LNCaP clone FGC (cell line): ENCODE measurements at regions not wholly inside any gene's neighbourhood (a gene's known extent, or its start where the extent isn't known, plus 50 kb on each side); places are given as distances from the start of the nearest gene placed in this dataset.

Experiments used
- DNase-seq: peaks from one replicate; pipeline ENCODE4 v3.0.0-alpha.2; 2011; ENCODE audit warnings: low read depth
- H3K4me3 ChIP-seq: 2 replicates; pipeline ENCODE4 v1.5.1; 2011; ENCODE audit warnings: mild to moderate bottlenecking, low read depth, low read length, control low read depth
- CTCF ChIP-seq: IDR thresholded peaks from 2 replicates; pipeline ENCODE4 v1.5.1; 2012; ENCODE audit warnings: mild to moderate bottlenecking; ENCODE audit not compliant: control insufficient read depth, insufficient read depth; ENCODE audit errors: extremely low read depth

DNA sequence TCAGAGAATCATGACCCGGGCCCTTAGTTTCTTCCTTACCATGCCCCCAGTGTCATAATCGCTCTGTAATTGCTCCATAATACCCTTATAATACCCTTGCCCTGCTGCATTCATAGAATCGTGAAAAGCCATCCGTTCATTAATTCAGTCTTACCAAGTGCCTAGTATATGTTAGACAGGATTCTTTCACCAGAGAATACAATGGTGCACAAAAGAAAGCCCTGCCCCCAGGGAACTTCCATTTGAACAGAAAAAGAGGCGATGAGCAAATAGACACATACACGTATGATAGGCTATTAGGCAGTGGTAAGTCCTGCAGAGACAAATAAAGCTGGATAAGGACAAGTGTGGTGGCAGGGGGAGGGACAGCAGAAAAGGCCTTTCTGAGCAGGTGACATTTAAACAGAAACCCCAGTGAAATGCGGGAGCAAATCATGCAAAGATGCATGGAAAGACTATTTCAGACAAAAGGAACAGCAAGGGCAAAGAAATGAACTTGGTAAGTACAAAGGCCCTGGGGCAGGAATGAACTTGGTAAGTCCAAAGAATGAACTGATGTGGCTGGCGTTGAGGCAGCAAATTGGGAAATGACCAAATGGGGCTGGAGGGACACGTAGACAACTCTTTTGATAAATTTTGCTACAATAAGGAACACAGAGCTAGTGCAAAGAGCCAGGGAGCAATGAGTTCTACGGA, 74.6 kb upstream of the CREB3L1 start:
- H3K4me3 ChIP-seq: no peak overlapping the region
- TF ChIP-seq CTCF: no peak
- DNase-seq: no peak

DNA sequence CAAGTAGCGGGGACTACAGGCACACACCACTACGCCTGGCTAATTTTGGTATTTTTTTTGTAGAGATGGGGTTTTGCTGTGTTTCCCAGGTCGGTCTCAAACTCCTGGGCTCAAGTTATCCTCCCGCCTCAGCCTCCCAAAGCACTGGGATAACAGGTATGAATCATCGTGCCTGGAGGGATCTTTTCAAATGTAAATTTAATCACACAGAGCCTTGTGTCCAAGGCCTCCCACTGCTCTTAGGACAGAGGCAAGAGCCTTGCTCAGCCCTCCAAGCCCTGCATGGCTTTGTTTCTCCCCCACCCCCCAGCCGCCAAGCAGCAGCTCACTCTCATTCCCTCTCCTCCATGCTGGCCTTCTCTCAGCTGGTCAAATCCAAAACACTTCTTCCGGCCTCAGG, 75.3 kb upstream of the CREB3L1 start:
- H3K4me3 ChIP-seq: no peak overlapping the region
- DNase-seq: no peak
- no peak for TF ChIP-seq CTCF

- no peak for TF ChIP-seq CTCF
- no peak for DNase-seq
- no peak overlapping the region for H3K4me3 ChIP-seq
These were observed 76.8 kb upstream of the CREB3L1 start for GRCh38 chr11:46200537-46201281.

DNA sequence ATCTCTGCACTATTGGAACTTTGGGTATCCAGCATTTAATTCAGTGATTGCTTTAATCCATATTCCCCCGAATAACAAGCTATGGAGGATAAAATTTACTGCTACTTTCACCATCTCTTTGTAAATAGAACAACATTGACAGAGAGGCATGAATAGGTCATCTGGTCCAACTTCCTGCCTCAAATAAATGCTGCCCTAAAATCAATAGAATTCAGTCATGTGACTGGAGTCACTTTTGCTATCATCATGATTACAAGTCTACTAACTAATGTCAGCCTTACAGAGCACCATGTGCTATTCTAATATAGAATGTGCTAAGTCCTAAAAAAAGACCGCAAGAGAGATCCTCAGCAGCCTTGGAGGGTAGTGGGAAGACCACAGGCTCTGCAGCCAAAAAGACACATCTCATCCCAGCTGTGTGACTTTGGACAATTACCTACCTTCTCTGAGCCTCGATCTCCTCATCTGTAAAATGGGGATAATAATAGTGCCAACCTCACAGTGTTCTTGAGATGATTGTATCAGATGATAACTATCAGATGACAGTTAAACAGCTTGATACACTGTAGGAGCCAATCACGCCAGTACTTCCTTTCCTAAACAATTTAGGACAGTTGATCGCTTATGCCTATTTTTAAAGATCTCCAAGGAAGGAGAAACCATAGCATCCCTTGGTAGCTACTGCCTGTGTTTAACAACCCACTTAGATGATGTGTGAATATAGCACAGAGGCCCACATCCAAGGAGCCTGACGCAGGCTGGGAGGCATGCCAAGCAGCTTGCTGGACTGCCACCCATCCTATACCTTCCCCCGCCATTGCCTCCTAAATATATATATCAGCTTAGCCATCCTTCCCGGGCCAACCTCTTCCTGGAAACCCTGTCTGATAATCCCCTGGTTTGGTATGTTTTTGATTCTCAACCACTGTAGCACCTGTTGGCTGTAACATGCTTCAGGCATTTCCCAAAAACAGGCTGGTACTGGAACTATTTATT, 77.3 kb upstream of the PHF21A start:
- H3K4me3 ChIP-seq: no peak overlapping the region
- TF ChIP-seq CTCF: no peak
- DNase-seq: no peak

- no peak overlapping the region for H3K4me3 ChIP-seq
- TF ChIP-seq CTCF: no peak
- no peak for DNase-seq
These were observed 76.2 kb upstream of the PHF21A start for GRCh38 chr11:46197421-46197820.

- no peak overlapping the region for H3K4me3 ChIP-seq
- no peak for DNase-seq
- TF ChIP-seq CTCF: no peak
These were observed 66.8 kb upstream of the PHF21A start for GRCh38 chr11:46188017-46188416.
